Prostate gland (tissue), 2 donors: ENCODE measurements at regions not wholly inside any gene's neighbourhood (a gene's known extent, or its start where the extent isn't known, plus 50 kb on each side); places are given as distances from the start of the nearest gene placed in this dataset.

Experiments used
- POLR2A ChIP-seq: fragments of 450-650 bp; IDR thresholded peaks from one replicate; pipeline ENCODE4 v1.6.1; 2016; ENCODE audit warnings: antibody characterized with exemption, mild to moderate bottlenecking
- POLR2AphosphoS5 ChIP-seq: sonication (generic); formaldehyde crosslinking; IDR thresholded peaks from one replicate; pipeline ENCODE4 v1.6.1; 2017; ENCODE audit warnings: antibody characterized with exemption
- TF ChIP-seq, protein P1 (sequence below), 4 experiments: fragments of 200-600 bp in 2 of 4; fragments of 450-650 bp in 2 of 4; sonication (generic) in 2 of 4; IDR thresholded peaks; 1 replicate in 3 of 4; 2 replicates in 1 of 4; pipeline ENCODE4 v1.5.1; 2016 to 2019; ENCODE audit warnings: antibody characterized with exemption in 4 of 4, mild to moderate bottlenecking in 2 of 4, moderate library complexity in 2 of 4

DNA sequence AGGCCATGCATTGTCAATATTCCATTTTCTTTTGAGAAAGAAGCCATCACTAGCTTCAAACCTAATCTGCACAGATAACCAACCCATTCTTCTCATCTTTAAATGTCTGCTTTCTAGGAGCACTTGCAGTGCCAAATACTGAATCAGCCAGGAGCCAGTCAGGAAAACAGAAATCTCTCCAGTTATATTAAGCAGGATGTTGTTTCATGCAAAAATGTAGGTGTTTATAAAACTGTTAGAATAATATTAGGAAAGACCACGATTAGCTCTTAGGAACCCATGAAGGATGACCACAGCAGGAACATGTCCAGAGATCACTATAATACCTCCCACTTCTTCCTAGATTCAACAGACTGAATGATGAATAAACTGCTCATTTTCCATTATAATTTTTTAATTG lies 86.0 kb downstream of the TTC32 start:
- TF ChIP-seq, protein P1, sequence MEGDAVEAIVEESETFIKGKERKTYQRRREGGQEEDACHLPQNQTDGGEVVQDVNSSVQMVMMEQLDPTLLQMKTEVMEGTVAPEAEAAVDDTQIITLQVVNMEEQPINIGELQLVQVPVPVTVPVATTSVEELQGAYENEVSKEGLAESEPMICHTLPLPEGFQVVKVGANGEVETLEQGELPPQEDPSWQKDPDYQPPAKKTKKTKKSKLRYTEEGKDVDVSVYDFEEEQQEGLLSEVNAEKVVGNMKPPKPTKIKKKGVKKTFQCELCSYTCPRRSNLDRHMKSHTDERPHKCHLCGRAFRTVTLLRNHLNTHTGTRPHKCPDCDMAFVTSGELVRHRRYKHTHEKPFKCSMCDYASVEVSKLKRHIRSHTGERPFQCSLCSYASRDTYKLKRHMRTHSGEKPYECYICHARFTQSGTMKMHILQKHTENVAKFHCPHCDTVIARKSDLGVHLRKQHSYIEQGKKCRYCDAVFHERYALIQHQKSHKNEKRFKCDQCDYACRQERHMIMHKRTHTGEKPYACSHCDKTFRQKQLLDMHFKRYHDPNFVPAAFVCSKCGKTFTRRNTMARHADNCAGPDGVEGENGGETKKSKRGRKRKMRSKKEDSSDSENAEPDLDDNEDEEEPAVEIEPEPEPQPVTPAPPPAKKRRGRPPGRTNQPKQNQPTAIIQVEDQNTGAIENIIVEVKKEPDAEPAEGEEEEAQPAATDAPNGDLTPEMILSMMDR (IDR thresholded peaks at IDR 0.05), result no peak
- TF ChIP-seq POLR2A (no peak), POLR2AphosphoS5 (no peak)
